HG02763 (cell line): ENCODE measurements at regions not wholly inside any gene's neighbourhood (a gene's known extent, or its start where the extent isn't known, plus 50 kb on each side); places are given as distances from the start of the nearest gene placed in this dataset.

ENCODE experiments used
- ATAC-seq: cut with Tn5 transposase; IDR thresholded peaks from one replicate; pipeline ENCODE4 v1.9.1; 2021; ENCODE audit warnings: mild to moderate bottlenecking, moderate library complexity; ENCODE audit not compliant: unreplicated experiment

- ATAC-seq, result no peak
Observed at GRCh38 chr7:136186281-136186680, 209.1 kb upstream of the MTPN start.

GRCh38 chr7:136184719-136185118, 207.6 kb upstream of the MTPN start:
- ATAC-seq, result no peak

DNA sequence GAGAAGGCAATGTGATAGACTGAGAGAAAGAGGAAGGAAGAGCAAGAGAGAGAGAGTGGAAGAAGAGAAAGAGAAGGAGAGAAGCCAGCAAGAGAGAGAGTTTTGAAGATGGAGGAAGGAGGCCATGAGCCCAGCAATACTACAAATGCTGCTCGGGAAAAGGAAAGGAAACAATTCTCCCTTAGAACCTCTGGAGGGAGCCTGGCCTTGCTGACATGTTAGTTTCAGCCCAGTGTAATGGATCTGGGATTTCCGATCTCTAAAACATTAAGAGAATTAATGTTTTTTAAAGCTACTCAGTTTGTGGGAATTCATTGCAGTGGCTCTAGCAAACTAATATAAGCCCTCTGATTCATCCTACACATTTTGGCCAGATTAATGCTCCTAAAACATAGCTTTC, 206.8 kb upstream of the MTPN start:
- no peak for ATAC-seq

GRCh38 chr7:136180984-136181383, 203.8 kb upstream of the MTPN start:
- ATAC-seq, result no peak

GRCh38 chr7:136179851-136180721, 202.9 kb upstream of the MTPN start:
- ATAC-seq, result no peak

DNA sequence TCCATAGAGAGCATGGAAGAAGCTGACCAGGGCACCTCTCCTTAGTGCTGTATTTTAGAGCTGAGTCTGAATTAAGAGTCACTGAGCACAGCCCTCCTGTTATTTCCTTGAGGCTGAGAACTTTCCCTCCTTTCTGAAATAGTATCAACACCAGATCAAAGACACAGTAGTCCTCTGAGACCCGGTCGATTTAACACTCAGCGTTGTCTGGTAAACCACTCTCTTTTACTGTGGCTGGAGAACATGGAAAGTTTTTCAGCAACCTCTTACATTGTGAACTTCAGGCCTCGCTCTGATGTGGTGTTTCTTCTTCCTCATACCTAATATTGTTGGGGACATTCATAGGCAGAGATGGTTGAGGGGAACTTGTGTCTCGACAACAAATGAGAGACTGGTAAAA, 202.0 kb upstream of the MTPN start:
- ATAC-seq, result no peak

DNA sequence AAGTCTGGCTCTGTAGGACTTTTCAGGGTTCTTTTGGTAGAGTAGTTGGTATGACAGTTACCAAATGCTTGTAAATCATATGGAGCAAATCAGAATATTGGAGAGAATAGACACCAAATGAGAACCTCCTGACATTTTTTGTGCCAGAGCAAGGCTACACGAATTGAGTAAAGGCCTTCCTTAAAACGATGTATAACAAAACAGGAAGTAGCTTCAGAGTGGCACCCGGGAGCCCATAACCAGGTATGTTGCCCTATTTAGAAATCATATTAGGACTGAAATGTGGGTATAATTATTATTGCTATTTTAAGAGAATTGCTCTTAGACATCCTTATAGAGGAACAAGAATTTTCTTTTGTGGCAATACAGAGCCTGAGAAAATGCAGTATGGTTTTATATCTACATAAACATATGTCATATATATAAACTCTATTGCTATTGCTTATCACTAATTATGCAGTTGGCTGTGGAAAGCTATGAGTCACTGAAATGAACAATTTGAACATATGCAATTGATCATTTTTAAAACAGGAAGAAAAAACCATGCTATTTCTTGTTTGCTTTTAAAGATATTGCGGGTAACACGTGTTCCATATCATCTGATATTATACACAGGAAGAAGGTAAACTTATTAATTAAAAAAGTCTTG, 197.4 kb upstream of the MTPN start:
- ATAC-seq, result no peak

GRCh38 chr7:136173874-136174273, 196.7 kb upstream of the MTPN start:
- ATAC-seq, result no peak

- no peak for ATAC-seq
Observed at GRCh38 chr7:136171233-136171632, 194.1 kb upstream of the MTPN start.

- no peak for ATAC-seq
Observed at GRCh38 chr7:136168821-136169220, 191.7 kb upstream of the MTPN start.

GRCh38 chr7:136167991-136168390, 190.8 kb upstream of the MTPN start:
- no peak for ATAC-seq

GRCh38 chr7:136166521-136166920, 189.4 kb upstream of the MTPN start:
- no peak for ATAC-seq

DNA sequence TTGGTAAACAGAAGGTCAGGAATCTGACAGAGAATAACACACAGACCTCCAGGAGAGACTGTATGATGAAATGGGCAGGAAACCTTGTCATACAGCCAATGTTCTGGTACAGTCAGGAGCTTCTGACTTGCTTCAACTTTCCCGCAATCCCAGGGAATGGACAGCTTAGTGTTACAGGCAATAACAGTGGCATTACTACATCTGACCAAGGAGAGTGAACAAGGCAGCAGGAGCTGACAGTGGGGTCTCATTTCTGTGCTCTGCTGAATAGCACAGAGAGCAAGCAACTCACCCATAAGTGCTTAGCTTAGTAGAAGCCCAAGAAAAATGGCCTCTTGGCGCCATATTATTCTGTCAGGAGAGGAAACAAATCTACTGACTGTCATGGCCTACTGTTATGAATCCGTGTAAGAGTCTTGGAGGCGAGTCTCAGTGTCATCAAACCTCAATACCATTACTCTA, 186.2 kb upstream of the MTPN start:
- ATAC-seq, result no peak

- no peak for ATAC-seq
Observed at GRCh38 chr7:136150311-136150710, 173.2 kb upstream of the MTPN start.

DNA sequence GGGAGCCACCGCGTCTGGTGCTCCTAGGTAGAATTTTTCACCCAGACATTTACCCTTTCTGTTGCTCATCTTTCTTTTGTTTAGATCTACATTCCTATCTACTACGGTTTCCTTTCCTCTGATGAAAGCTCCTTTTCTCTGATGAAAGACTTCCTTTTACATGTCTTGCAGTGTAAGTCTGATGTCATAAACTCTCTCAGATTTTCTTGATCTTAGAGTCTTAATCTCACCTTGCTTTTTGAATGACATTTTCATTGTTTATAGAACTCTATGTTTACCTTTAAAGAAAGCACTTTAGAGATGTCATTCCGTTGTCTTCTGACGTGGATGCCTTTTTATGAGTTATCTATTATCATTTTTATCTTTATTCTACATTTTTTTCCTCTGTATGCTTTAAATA, 171.8 kb upstream of the MTPN start:
- ATAC-seq, result no peak

DNA sequence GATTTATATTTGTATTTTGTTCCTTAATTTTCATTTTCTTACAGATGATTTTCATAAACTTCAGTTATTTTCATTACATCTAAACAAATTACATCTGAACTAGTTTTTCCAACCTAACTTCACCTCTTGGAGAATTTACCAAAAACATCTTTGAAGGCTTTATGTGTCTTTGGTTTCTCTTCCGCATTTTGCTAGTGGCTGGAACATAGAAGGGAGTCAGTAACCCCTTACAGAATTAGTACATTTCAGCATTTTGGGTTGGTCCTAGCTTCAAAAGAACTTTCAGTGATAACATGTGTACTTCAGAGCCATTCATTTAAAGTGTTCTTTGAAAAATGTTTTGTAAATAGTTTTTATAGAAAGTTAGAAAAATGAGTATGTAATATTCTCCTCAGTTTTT, 169.8 kb upstream of the MTPN start:
- no peak for ATAC-seq

- no peak for ATAC-seq
Observed at GRCh38 chr7:136144182-136144581, 167.0 kb upstream of the MTPN start.

GRCh38 chr7:136143271-136143670, 166.1 kb upstream of the MTPN start:
- ATAC-seq, result no peak

GRCh38 chr7:136142583-136142982, 165.4 kb upstream of the MTPN start:
- ATAC-seq, result no peak

DNA sequence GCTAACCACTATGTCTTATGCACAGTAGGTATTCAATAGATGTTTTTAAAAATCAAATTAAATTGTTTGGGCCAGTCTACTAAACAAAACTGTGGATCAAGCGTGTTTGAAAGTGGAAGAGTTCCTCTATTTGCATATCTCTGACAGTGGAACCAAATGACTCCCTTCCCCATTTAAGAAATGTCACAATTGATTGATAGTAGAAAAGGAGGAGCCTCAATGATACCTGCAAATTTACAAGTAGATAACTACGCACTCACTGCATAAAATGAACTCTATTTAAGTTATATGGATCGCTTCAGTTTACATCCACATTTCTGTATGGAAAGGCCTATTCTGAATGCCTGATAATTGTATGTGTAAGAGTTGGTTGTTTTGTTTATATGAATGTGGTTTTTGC, 163.3 kb upstream of the MTPN start:
- ATAC-seq, result no peak

DNA sequence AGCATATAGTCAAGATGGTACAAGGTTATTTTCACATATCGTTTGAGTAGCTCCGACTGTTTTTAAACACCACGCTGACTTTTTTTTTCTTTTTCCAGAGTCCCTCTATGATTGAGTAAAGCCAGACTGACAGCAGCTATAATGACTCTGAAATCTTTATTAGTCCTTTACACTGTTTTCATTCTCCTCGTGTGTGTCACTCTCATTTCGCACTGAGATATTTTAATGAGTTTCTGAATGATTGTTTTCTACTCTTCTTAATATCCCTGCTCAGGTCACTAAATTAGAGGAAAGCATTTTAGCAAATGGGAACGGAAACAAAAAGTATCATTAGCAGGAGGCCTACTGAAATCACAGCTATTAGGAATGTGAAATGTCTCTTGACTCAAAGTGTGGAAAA, 162.3 kb upstream of the MTPN start:
- no peak for ATAC-seq

GRCh38 chr7:136138991-136139390, 161.8 kb upstream of the MTPN start:
- ATAC-seq, result no peak
